ENCODE measurements at regions not wholly inside any gene's neighbourhood (a gene's known extent, or its start where the extent isn't known, plus 50 kb on each side); places are given as distances from the start of the nearest gene placed in this dataset.

GRCh38 chr2:196503398-196503797, 136.1 kb upstream of the CCDC150 start:
- TF ChIP-seq CREB1 (CRISPR knock-in tag; IDR thresholded peaks at IDR 0.05; ENCODE audit: low read depth) (no peak), CTCF (conservative IDR thresholded peaks at IDR 0.05; ENCODE audit: low read depth in 2 of 2) (no peak)

Data from GM23338 (cell line).